DOHH2 (cell line): ENCODE measurements at regions not wholly inside any gene's neighbourhood (a gene's known extent, or its start where the extent isn't known, plus 50 kb on each side); places are given as distances from the start of the nearest gene placed in this dataset.
"Not testable (repeated sequence)": the region's sequence is repeated elsewhere in the genome, so short reads cannot be mapped to it uniquely, and the experiment has no call there.

Experiments used
- H3F3A ChIP-seq: fragments of 200-600 bp; sonication (generic), shearing (Covaris generic); 2 replicates; pipeline ENCODE4 v1.6.0; 2016; ENCODE audit warnings: antibody characterized with exemption, mild to moderate bottlenecking; ENCODE audit not compliant: control insufficient read depth, insufficient read depth
- H3K27ac ChIP-seq: fragments of 200-600 bp; sonication (generic); 2 replicates; pipeline ENCODE4 v1.5.1; 2014; ENCODE audit warnings: low read depth, mild to moderate bottlenecking, low read length, moderate library complexity
- H3K27me3 ChIP-seq: fragments of 200-600 bp; sonication (generic); 2 replicates; pipeline ENCODE4 v1.6.1; 2014; ENCODE audit warnings: mild to moderate bottlenecking, low read length, mixed read lengths; ENCODE audit not compliant: control insufficient read depth
- H3K36me3 ChIP-seq: fragments of 200-600 bp; sonication (generic); 2 replicates; pipeline ENCODE4 v1.6.1; 2014; ENCODE audit warnings: mild to moderate bottlenecking, low read length, moderate library complexity, mixed read lengths; ENCODE audit not compliant: control insufficient read depth
- H3K4me1 ChIP-seq: fragments of 200-600 bp; sonication (generic); 2 replicates; pipeline ENCODE4 v1.6.1; 2014; ENCODE audit warnings: mild to moderate bottlenecking, low read length, mixed read lengths; ENCODE audit not compliant: control insufficient read depth
- H3K4me2 ChIP-seq: fragments of 200-600 bp; sonication (generic); 2 replicates; pipeline ENCODE4 v1.6.0; 2014; ENCODE audit warnings: mild to moderate bottlenecking, low read length, moderate library complexity
- H3K4me3 ChIP-seq: fragments of 200-600 bp; sonication (generic); 2 replicates; pipeline ENCODE4 v1.5.1; 2014; ENCODE audit warnings: mild to moderate bottlenecking, low read length, mixed read lengths
- H3K79me2 ChIP-seq: fragments of 200-600 bp; sonication (generic); 2 replicates; pipeline ENCODE4 v1.6.1; 2014; ENCODE audit warnings: mild to moderate bottlenecking, low read length, mixed read lengths; ENCODE audit not compliant: control insufficient read depth
- H3K9me2 ChIP-seq: fragments of 200-600 bp; sonication (generic); replicated peaks from 2 replicates; pipeline ENCODE4 v1.6.1; 2014; ENCODE audit warnings: mild to moderate bottlenecking, low read length, mixed read lengths; ENCODE audit not compliant: control insufficient read depth
- H3K9me3 ChIP-seq: fragments of 200-600 bp; sonication (generic); 2 replicates; pipeline ENCODE4 v1.6.1; 2014; ENCODE audit warnings: antibody characterized with exemption, low read length, mixed read lengths; ENCODE audit not compliant: control insufficient read depth, insufficient read depth
- H4K20me1 ChIP-seq: fragments of 200-600 bp; sonication (generic); 2 replicates; pipeline ENCODE4 v1.6.0; 2014; ENCODE audit warnings: low read depth, mild to moderate bottlenecking, antibody characterized with exemption, low read length, moderate library complexity; ENCODE audit not compliant: control insufficient read depth, insufficient read depth
- EZH2phosphoT487 ChIP-seq: fragments of 200-600 bp; sonication (generic); IDR thresholded peaks from 2 replicates; pipeline ENCODE4 v1.6.1; 2017; ENCODE audit warnings: borderline replicate concordance, mild to moderate bottlenecking, antibody characterized with exemption, low read length, moderate library complexity, mixed read lengths
- TF ChIP-seq, protein P1 (sequence below): fragments of 200-600 bp; sonication (generic); IDR thresholded peaks from one replicate; pipeline ENCODE4 v1.5.1; 2014; ENCODE audit warnings: antibody characterized with exemption, mild to moderate bottlenecking, low read depth, low read length; ENCODE audit not compliant: poor library complexity, severe bottlenecking

- H3K4me3 ChIP-seq = no peak overlapping the region
These were observed 60.8 kb downstream of the KCTD12 start for GRCh38 chr13:76825430-76825829.

GRCh38 chr13:76823969-76824368, 62.2 kb downstream of the KCTD12 start:
- H4K20me1 ChIP-seq = no peaks in the 10 kb centered on the region
- H3K9me2 ChIP-seq = no peaks in the 10 kb centered on the region
- H3K4me1 ChIP-seq = no peaks in the 10 kb centered on the region
- H3K4me2 ChIP-seq = no peak overlapping the region
- no peaks in the 10 kb centered on the region for H3K79me2 ChIP-seq
- no peaks in the 10 kb centered on the region for H3F3A ChIP-seq
- H3K27me3 ChIP-seq = no peaks in the 10 kb centered on the region
- TF ChIP-seq, protein P1, sequence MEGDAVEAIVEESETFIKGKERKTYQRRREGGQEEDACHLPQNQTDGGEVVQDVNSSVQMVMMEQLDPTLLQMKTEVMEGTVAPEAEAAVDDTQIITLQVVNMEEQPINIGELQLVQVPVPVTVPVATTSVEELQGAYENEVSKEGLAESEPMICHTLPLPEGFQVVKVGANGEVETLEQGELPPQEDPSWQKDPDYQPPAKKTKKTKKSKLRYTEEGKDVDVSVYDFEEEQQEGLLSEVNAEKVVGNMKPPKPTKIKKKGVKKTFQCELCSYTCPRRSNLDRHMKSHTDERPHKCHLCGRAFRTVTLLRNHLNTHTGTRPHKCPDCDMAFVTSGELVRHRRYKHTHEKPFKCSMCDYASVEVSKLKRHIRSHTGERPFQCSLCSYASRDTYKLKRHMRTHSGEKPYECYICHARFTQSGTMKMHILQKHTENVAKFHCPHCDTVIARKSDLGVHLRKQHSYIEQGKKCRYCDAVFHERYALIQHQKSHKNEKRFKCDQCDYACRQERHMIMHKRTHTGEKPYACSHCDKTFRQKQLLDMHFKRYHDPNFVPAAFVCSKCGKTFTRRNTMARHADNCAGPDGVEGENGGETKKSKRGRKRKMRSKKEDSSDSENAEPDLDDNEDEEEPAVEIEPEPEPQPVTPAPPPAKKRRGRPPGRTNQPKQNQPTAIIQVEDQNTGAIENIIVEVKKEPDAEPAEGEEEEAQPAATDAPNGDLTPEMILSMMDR = no peak
- no peak for TF ChIP-seq EZH2phosphoT487
- no peaks in the 10 kb centered on the region for H3K9me3 ChIP-seq
- H3K36me3 ChIP-seq = no peaks in the 10 kb centered on the region
- H3K4me3 ChIP-seq = no peak overlapping the region
- no peak overlapping the region for H3K27ac ChIP-seq

More at GRCh38 chr13:76825430-76825829, 60.8 kb downstream of the KCTD12 start:
- Histone ChIP-seq H3K27me3 (no peaks in the 10 kb centered on the region), H3F3A (no peaks in the 10 kb centered on the region), H3K79me2 (no peaks in the 10 kb centered on the region), H3K9me2 (no peaks in the 10 kb centered on the region), H3K27ac (no peak overlapping the region), H3K36me3 (no peaks in the 10 kb centered on the region), H3K4me1 (no peaks in the 10 kb centered on the region), H4K20me1 (no peaks in the 10 kb centered on the region), H3K4me2 (no peak overlapping the region), H3K9me3 (no peaks in the 10 kb centered on the region)
- no peak for TF ChIP-seq EZH2phosphoT487

GRCh38 chr13:76822698-76823267, 63.4 kb downstream of the KCTD12 start:
- Histone ChIP-seq H3F3A (no peaks in the 10 kb centered on the region), H3K4me3 (no peak overlapping the region), H3K27me3 (no peaks in the 10 kb centered on the region; the same call in 1 of the 2 replicates), H3K36me3 (no peaks in the 10 kb centered on the region), H3K79me2 (no peaks in the 10 kb centered on the region), H3K9me3 (no peaks in the 10 kb centered on the region), H3K27ac (no peak overlapping the region), H3K4me1 (no peaks in the 10 kb centered on the region), H3K9me2 (no peaks in the 10 kb centered on the region), H4K20me1 (no peaks in the 10 kb centered on the region), H3K4me2 (no peak overlapping the region)
- TF ChIP-seq, protein P1 = no peak
- TF ChIP-seq EZH2phosphoT487 = no peak

- H4K20me1 ChIP-seq, H3F3A ChIP-seq, H3K27me3 ChIP-seq, H3K9me3 ChIP-seq, H3K4me1 ChIP-seq, H3K4me2 ChIP-seq, H3K27ac ChIP-seq, H3K79me2 ChIP-seq, H3K9me2 ChIP-seq, H3K36me3 ChIP-seq, H3K4me3 ChIP-seq: not testable (repeated sequence)
These were observed 65.0 kb downstream of the KCTD12 start for GRCh38 chr13:76821222-76821621.
